ENCODE measurements at regions not wholly inside any gene's neighbourhood (a gene's known extent, or its start where the extent isn't known, plus 50 kb on each side); places are given as distances from the start of the nearest gene placed in this dataset.

- POLR2A ChIA-PET (ENCODE audit: unreplicated experiment), result interaction anchor here (0.7 kb wide), 1 partner anchor 11 kb away, joined by 4 read pairs; no protein-coding TSS in a partner anchor
- H3K23ac ChIP-seq (ENCODE audit: low read depth, low read length), result no peak overlapping the region
- H3K14ac ChIP-seq (replicated peaks; ENCODE audit: low read depth, low read length), result no peak overlapping the region
- H4K5ac ChIP-seq (ENCODE audit: low read depth, low read length), result no peak overlapping the region
- H2BK20ac ChIP-seq (ENCODE audit: low read depth, low read length), result no peak overlapping the region
- H2BK5ac ChIP-seq (ENCODE audit: low read depth, low read length, poor library complexity, severe bottlenecking), result no peak overlapping the region
- dilution Hi-C loops (cut with HindIII; ENCODE audit: low sequenced_read_pairs, unreplicated experiment), result no loop called here
- no peak overlapping the region for H3K4ac ChIP-seq (ENCODE audit: low read depth, low read length)
- H3K79me1 ChIP-seq (ENCODE audit: low read depth in 1 of 2, low read length in 2 of 2), result no peaks in the 10 kb centered on the region
- no peak overlapping the region for H4K91ac ChIP-seq (ENCODE audit: insufficient read depth, low read depth, low read length)
- H3K4me3 ChIP-seq (ENCODE audit: insufficient read depth, low read depth, low read length), result no peak overlapping the region
- H2AK9ac ChIP-seq (replicated peaks; ENCODE audit: low read depth, low read length, poor library complexity), result no peak overlapping the region
- no peak overlapping the region for H4K8ac ChIP-seq (ENCODE audit: low read depth in 2 of 2, low read length in 2 of 2)
- in situ Hi-C loops (cut with MboI; ENCODE audit: low sequenced_read_pairs), result no loop called here
- no peak for ATAC-seq (ENCODE audit: low read depth)
- no peaks in the 10 kb centered on the region for H3K36me3 ChIP-seq (ENCODE audit: control insufficient read depth, insufficient read depth, low read length)
- no TSS peak for BruUV-seq (replicated peaks)
- TF ChIP-seq POLR2A (IDR thresholded peaks at IDR 0.05; ENCODE audit: low read depth, low read length) (no peak), FOS (IDR thresholded peaks at IDR 0.05; ENCODE audit: low read depth, low read length) (no peak), CTCF (conservative IDR thresholded peaks at IDR 0.05; ENCODE audit: low read depth, low read length) (no peak), CEBPB (IDR thresholded peaks at IDR 0.05; ENCODE audit: low read depth, low read length) (no peak), CHD1 (IDR thresholded peaks at IDR 0.05; ENCODE audit: low read depth, low read length) (no peak), RFX5 (IDR thresholded peaks at IDR 0.05; ENCODE audit: low read depth, low read length) (no peak), SMC3 (IDR thresholded peaks at IDR 0.05; ENCODE audit: low read depth, low read length) (no peak), MAFK (IDR thresholded peaks at IDR 0.05; ENCODE audit: low read depth, low read length) (no peak), ELK1 (IDR thresholded peaks at IDR 0.05; ENCODE audit: borderline replicate concordance, low read depth, low read length) (no peak), BHLHE40 (IDR thresholded peaks at IDR 0.05; ENCODE audit: low read depth, low read length) (no peak), MXI1 (IDR thresholded peaks at IDR 0.05; ENCODE audit: borderline replicate concordance, low read depth, low read length) (no peak), MAZ (IDR thresholded peaks at IDR 0.05; ENCODE audit: borderline replicate concordance, low read depth, low read length) (no peak), RCOR1 (IDR thresholded peaks at IDR 0.05; ENCODE audit: insufficient replicate concordance, low read length) (no peak)
- H3K9ac ChIP-seq (ENCODE audit: low read depth, low read length), result no peak overlapping the region
- H2AFZ ChIP-seq (replicated peaks; ENCODE audit: low read length, poor library complexity), result no peak overlapping the region
- no peak overlapping the region for H3K4me2 ChIP-seq (ENCODE audit: low read depth, low read length)
- H3K18ac ChIP-seq (ENCODE audit: low read depth, low read length), result no peak overlapping the region
- intact Hi-C loops (cut with micrococcal nuclease), result no loop called here
- no peak for DNase-seq
- no peaks in the 10 kb centered on the region for H3K9me1 ChIP-seq (ENCODE audit: insufficient read depth, low read length)
- H3K27me3 ChIP-seq (ENCODE audit: control insufficient read depth, insufficient read depth, low read length), result peaks cover 13% of the 10 kb centered on the region
- WGBS, 2 experiments (ENCODE audit: extremely low coverage in 2 of 2, insufficient read length in 1 of 2), result no CpG with 5 or more reads among the region's 5 CpGs
- no peak overlapping the region for H3K27ac ChIP-seq (ENCODE audit: insufficient read depth, low read length)
- H4K20me1 ChIP-seq (ENCODE audit: insufficient read depth, low read length), result no peaks in the 10 kb centered on the region
- no peak overlapping the region for H2AK5ac ChIP-seq (ENCODE audit: low read depth, low read length)
- H3K56ac ChIP-seq (ENCODE audit: extremely low read depth, insufficient read depth, low read length), result no peak overlapping the region
- no peaks in the 10 kb centered on the region for H3K4me1 ChIP-seq (ENCODE audit: control insufficient read depth, insufficient read depth, low read length)
- H2BK120ac ChIP-seq (ENCODE audit: low read depth, low read length), result no peak overlapping the region
- peaks cover 3% of the 10 kb centered on the region; the same call in 1 of the 2 replicates for H3K9me3 ChIP-seq (ENCODE audit: control insufficient read depth, insufficient read depth, low read length)
- CTCF ChIA-PET, result no interaction called here
- H2BK15ac ChIP-seq (ENCODE audit: low read depth, low read length), result no peak overlapping the region
Observed at GRCh38 chr4:98771959-98772632, 113.7 kb upstream of the TSPAN5 start.
